GM19438 (cell line): ENCODE measurements at regions not wholly inside any gene's neighbourhood (a gene's known extent, or its start where the extent isn't known, plus 50 kb on each side); places are given as distances from the start of the nearest gene placed in this dataset.
"Not testable (repeated sequence)": the region's sequence is repeated elsewhere in the genome, so short reads cannot be mapped to it uniquely, and the experiment has no call there.

Source experiments
- ATAC-seq: cut with Tn5 transposase; IDR thresholded peaks from one replicate; pipeline ENCODE4 v1.9.1; 2021; ENCODE audit warnings: low read depth; ENCODE audit not compliant: unreplicated experiment

- ATAC-seq: no peak
These were observed 303.6 kb upstream of the TFPI start for GRCh38 chr2:187857826-187858225.

- ATAC-seq: no peak
These were observed 308.5 kb upstream of the TFPI start for GRCh38 chr2:187862715-187863114.

DNA sequence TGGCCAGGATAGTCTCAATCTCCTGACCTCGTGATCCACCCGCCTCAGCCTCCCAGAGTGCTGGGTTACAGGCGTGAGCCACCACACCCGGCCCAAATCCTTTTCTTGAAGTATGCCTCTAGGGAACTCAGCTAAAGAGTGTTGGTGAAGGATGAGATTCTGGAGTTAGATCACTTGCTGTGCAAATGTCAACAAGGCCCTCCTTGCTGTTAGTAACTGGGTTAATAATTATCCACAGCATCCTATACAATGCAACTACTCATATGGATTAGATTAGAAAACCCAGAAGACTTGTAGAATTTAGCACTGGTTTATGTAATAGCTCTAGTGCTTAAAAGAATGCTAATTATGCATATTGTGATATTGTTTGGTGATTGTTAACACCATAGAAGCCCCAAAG is 310.8 kb upstream of the TFPI start:
- no peak for ATAC-seq

- ATAC-seq: no peak
These were observed 312.9 kb upstream of the TFPI start for GRCh38 chr2:187867165-187867564.

- ATAC-seq: no peak
These were observed 315.0 kb upstream of the TFPI start for GRCh38 chr2:187869195-187869594.

GRCh38 chr2:187871506-187871905 is 317.3 kb upstream of the TFPI start:
- ATAC-seq: no peak

- ATAC-seq: no peak
These were observed 318.9 kb upstream of the TFPI start for GRCh38 chr2:187873132-187873531.

GRCh38 chr2:187874786-187875185 is 320.6 kb upstream of the TFPI start:
- ATAC-seq: no peak

- ATAC-seq: no peak
These were observed 321.3 kb upstream of the TFPI start for GRCh38 chr2:187875261-187876141.

GRCh38 chr2:187876554-187876953 is 322.3 kb upstream of the TFPI start:
- no peak for ATAC-seq

- ATAC-seq: no peak
These were observed 323.2 kb upstream of the TFPI start for GRCh38 chr2:187877391-187877790.

GRCh38 chr2:187878112-187878511 is 323.9 kb upstream of the TFPI start:
- ATAC-seq: no peak

DNA sequence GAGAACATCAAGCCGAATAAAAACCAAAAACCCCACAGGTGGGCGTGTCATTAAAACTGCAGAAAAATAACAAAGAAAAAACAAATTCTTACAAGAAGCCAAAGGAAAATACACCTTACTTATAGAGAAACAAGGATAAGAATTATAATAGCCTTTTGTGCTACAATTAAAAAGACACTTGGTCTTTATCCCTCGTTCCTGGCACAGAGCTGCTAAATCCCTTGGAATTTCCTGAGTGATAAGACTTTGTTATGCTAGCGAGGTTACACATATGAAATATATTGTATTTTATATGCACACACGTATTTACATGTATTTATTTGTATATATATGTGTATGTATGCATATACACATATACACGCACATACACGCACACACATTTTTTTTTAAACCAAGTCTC is 325.3 kb upstream of the TFPI start:
- ATAC-seq: no peak

DNA sequence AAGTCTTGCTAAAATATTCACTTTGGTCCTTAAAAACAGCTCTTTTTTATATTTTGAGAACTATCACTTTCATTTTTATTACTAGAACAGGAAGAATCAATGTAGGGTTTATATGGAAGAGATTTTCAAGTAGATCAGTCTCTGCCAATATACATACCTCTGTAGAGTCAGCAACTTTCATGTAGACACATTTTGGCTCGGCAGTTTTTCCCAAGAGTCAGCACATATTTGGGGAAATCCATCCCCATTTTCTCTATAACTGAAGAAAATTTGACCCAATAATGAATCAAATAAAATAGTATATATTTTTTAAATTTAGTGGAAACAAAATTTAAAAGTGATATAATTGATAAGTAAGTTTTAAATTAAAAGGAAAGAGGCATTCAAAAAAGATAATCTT is 329.8 kb upstream of the TFPI start:
- ATAC-seq: no peak

GRCh38 chr2:187890690-187891089 is 336.5 kb upstream of the TFPI start:
- ATAC-seq: no peak

- ATAC-seq: no peak
These were observed 345.8 kb upstream of the TFPI start for GRCh38 chr2:187900021-187900420.

DNA sequence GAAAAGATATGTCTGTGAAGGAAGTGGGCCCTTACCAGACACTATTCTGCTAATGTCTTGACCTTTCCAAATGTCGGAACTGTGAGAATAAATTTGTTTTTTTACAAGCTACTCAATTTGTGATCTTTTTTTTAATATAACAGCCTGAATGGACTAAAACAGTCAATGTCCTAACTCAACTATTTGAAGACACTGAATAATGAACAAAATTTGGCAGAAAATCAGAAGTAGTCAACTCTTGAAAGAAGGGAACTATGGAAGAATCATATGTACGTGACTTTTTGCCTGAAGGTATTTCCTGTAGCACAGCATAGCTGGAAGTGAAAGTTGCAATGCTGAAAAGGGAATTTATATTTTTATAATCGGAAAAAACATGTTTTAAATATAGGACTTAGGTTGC is 351.8 kb upstream of the TFPI start:
- no peak for ATAC-seq

GRCh38 chr2:187910922-187911321 is 356.7 kb upstream of the TFPI start:
- ATAC-seq: not testable (repeated sequence)

DNA sequence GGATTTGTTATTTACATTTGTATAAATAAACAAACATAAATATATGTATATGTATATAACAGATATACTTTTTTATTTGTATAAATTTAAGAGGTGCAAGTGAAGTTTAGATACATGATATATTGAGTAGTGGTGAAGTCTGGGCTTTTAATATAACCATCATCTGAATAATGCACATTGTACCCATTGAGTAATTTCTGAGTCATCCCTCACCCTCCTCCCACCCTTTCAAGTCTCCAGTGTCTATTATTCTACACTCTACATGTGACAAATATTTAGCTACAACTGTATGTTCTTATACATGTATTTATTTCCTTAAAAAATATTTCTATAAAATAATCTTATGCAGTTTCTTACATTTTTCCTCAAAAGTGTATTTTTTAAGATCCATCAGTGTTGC is 358.7 kb upstream of the TFPI start:
- ATAC-seq: no peak

DNA sequence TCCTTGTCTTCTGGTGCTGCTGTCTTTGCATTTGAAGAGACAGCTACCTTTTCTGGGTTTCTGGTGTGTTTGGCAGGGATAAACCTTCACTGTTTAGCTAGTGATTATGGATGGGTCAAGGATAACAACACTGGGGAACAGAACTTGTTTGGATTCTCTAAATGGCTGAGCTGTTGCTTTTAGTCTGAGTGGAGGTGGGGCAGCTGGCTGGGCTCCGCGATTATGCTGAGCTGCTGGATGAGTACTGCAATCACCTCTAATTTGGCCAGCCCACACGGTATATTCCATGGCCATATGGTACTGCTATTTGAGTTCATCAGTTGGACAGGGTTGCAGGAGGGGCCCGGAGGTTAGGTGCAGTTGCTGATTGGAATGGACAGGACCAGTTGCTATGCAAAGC is 361.6 kb upstream of the TFPI start:
- ATAC-seq: no peak

DNA sequence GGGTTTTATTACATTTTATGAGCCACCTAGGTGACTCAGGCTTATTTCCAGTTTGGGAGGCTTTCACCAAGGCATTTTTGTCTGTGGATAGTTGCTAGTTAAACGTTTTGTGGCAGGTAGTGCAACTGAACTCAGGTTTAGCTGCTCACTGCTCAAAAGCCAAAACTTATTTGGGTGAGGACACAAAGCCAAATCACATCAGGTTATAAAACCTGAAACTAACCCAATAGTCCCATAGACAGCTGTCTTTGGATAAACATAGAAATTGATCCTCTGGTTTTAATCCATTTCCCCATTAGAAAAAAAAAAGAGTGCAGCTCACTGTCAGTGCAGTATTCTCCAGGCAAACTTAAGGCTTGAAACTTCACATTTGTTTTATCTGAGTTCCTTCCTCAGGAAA is 362.6 kb upstream of the TFPI start:
- ATAC-seq: no peak

DNA sequence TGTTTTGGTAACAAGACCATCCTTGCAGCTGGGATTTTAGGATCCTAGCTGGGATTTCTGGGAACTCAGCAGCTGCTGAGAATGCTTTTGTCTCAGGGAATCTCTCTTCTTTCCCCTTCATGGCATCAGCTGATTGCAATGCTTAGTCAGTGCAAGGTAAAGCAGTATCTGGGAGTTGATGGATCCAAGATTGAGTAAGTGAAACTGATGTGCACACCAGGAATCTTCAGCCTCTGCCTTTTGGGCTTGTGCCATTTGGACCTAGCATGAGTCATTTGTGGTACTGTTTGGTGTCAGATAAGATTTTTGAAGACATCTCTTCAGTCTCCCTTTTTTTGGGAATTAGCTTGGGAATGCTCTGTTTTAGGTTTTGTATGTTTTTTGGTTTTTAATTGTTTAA is 363.3 kb upstream of the TFPI start:
- ATAC-seq: no peak
